Thymus (tissue), 11 donors: ENCODE measurements at regions not wholly inside any gene's neighbourhood (a gene's known extent, or its start where the extent isn't known, plus 50 kb on each side); places are given as distances from the start of the nearest gene placed in this dataset.
A peak's percentile ranks its signal among the peaks of the same experiment; 100 is the strongest.

Experiments used
- DNase-seq, 9 donors: peaks; one replicate each; pipeline ENCODE4 v3.0.0-alpha.2; 2013; ENCODE audit warnings: low spot score in 9 of 9, low read depth in 6 of 9, missing footprints in 1 of 9
- H3K27ac ChIP-seq, 2 donors: one replicate each; pipeline ENCODE4 v1.5.1; 2013; ENCODE audit warnings: control low read depth in 1 of 2, low read depth in 1 of 2, low read length in 1 of 2, mild to moderate bottlenecking in 1 of 2, moderate library complexity in 1 of 2
- H3K27me3 ChIP-seq, 2 donors: one replicate each; pipeline ENCODE4 v1.5.1; 2013; ENCODE audit warnings: low read length in 1 of 2; ENCODE audit not compliant: control insufficient read depth in 2 of 2, insufficient read depth in 1 of 2
- H3K36me3 ChIP-seq, 2 donors: one replicate each; pipeline ENCODE4 v1.5.1; 2013; ENCODE audit warnings: low read length in 1 of 2, mild to moderate bottlenecking in 1 of 2, moderate library complexity in 1 of 2; ENCODE audit not compliant: control insufficient read depth in 2 of 2, insufficient read depth in 2 of 2
- H3K4me1 ChIP-seq, 2 donors: one replicate each; pipeline ENCODE4 v1.5.1; 2013; ENCODE audit warnings: low read length in 2 of 2; ENCODE audit not compliant: control insufficient read depth in 2 of 2, insufficient read depth in 2 of 2
- H3K4me3 ChIP-seq, 2 donors: one replicate each; pipeline ENCODE4 v1.5.1; 2013; ENCODE audit warnings: low read length in 2 of 2, control low read depth in 1 of 2, mild to moderate bottlenecking in 1 of 2
- H3K9me3 ChIP-seq, 2 donors: one replicate each; pipeline ENCODE4 v1.5.1; 2013; ENCODE audit warnings: low read length in 1 of 2, mild to moderate bottlenecking in 1 of 2; ENCODE audit not compliant: control insufficient read depth in 2 of 2, insufficient read depth in 1 of 2
- WGBS: extraction: QIAGEN DNeasy Blood & Tissue Kit; methylation state at CpG from one replicate; pipeline ENCODE4 v1.1.7; 2013; 5-methylcytosine and 5-hydroxymethylcytosine counted together
- donor health status: healthy.

GRCh38 chr6:48584846-48585245 is 473.8 kb upstream of the PTCHD4 start:
- Histone ChIP-seq H3K4me1 (no peaks in the 10 kb centered on the region), H3K36me3 (no peaks in the 10 kb centered on the region), H3K27me3 (no peaks in the 10 kb centered on the region), H3K4me3 (no peak overlapping the region), H3K9me3 (no peaks in the 10 kb centered on the region), H3K27ac (no peak overlapping the region)
- DNase-seq: no peak
- WGBS: 79% methylated on average over 1 of the region's 1 CpG

- 95% methylated on average over 3 of the region's 3 CpGs for WGBS
- no peaks in the 10 kb centered on the region for H3K9me3 ChIP-seq
- no peak overlapping the region for H3K4me3 ChIP-seq
These were observed 459.7 kb upstream of the PTCHD4 start for GRCh38 chr6:48570656-48571055.

DNA sequence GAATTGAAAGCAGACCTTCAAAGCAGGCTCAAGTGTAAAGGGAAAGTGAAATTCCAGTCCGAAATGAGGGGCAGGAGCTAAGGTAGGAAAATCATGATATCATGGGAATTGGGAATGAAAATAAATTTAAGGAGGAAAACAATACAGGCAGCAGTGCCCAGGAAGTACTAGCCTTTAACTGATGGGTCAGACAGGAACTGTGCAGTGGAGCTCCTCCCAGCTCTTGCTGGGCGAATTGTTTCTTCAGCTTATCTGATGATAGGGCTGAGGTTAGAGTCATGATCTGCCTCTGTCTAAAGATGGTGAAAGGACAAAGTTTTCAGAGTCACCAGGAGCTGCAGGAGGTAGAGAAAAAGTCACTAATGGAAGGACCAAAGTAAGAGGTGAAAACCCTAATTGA is 457.9 kb upstream of the PTCHD4 start:
- no peak for DNase-seq
- no peaks in the 10 kb centered on the region for H3K27me3 ChIP-seq
- H3K4me3 ChIP-seq: no peak overlapping the region
- no peaks in the 10 kb centered on the region for H3K4me1 ChIP-seq
- H3K9me3 ChIP-seq: no peaks in the 10 kb centered on the region
- WGBS: 89% methylated on average over 2 of the region's 2 CpGs
- no peaks in the 10 kb centered on the region for H3K36me3 ChIP-seq
- no peak overlapping the region for H3K27ac ChIP-seq

More at GRCh38 chr6:48570656-48571055, 459.7 kb upstream of the PTCHD4 start:
- peak in 1 of 9 donors; percentile 2 for DNase-seq
- H3K36me3 ChIP-seq: no peaks in the 10 kb centered on the region
- no peaks in the 10 kb centered on the region for H3K27me3 ChIP-seq
- H3K4me1 ChIP-seq: no peaks in the 10 kb centered on the region
- H3K27ac ChIP-seq: no peak overlapping the region

DNA sequence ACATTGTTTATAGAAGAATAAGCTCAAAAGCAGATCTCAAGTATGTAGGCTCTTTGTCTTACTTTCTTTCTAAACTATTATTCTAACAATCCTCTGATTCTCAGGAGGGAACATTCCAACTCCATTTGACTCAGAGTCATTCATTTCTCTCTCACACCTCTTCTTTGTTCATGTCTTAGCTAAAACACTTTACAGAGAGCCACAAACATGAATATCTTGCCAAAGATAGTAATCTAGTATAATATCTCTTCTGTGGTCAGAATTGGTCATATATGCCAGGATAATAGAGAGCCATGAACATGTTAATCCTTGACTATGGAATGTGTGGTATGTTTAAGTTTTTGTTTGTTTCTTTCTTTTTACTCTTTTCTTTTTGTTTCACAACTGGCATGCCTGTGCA is 456.0 kb upstream of the PTCHD4 start:
- H3K4me3 ChIP-seq: no peak overlapping the region
- no peaks in the 10 kb centered on the region for H3K27me3 ChIP-seq
- no peaks in the 10 kb centered on the region for H3K4me1 ChIP-seq
- no peaks in the 10 kb centered on the region for H3K36me3 ChIP-seq
- H3K9me3 ChIP-seq: no peaks in the 10 kb centered on the region
- DNase-seq: no peak
- H3K27ac ChIP-seq: no peak overlapping the region

DNA sequence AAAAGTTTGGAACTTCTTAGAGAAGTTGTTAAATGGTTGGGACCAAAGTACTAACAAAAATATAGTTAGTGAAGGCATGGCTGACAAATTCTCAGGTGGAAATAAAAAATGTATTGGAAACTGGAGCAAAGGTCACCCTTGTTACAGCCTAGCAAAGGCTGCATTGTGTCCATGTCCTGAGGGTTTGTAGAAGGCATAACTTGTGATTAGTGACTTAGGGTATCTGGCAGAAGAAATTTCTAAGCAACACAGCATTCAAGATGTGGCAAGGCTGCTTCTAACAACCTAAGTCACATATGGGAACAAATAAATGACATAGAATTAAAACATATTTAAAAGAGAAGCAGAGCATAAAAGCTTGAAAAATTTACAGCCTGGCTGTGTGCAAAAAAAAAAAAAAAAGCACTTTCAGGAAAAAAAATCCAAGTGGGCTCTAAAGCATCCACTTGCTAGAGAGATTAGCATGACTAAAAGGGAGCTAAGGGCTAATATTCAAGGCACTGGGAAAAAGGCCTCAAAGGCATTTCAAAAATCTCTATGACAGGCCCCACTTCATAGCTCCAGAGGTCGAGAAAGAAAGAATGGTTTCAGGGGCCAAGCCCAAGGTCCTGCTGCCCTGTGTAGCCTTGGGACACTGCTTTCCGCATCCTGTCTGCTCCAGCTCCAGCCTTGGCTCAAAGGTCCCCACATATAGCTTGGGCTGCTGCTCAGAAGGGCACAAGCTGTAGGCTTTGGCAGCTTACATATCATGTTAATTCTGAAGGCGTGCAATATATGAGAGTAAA is 453.2 kb upstream of the PTCHD4 start:
- no peaks in the 10 kb centered on the region for H3K9me3 ChIP-seq
- H3K4me3 ChIP-seq: no peak overlapping the region
- no peak for DNase-seq
- WGBS: 90% methylated on average over 3 of the region's 3 CpGs
- H3K27me3 ChIP-seq: no peaks in the 10 kb centered on the region
- no peak overlapping the region for H3K27ac ChIP-seq
- no peaks in the 10 kb centered on the region for H3K4me1 ChIP-seq
- no peaks in the 10 kb centered on the region for H3K36me3 ChIP-seq

DNA sequence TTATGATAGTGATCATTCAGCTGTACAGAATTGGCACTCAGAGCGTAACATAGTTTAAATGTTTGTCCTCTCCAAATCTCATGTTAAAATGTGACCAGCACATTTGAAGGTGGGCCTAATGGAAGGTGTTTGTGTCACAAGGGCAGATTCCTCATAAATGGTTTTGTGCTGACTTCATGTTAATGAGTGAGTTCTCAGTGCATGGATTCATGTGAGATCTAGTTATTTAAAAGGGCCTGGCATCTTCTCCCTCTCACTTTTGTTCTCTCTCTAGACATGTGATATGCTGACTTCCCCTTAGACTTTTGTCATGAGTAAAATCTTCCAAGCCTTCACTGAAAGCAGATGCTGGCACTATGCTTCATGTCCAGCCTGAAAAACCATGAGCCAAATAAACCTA is 452.4 kb upstream of the PTCHD4 start:
- H3K27ac ChIP-seq: no peak overlapping the region

DNA sequence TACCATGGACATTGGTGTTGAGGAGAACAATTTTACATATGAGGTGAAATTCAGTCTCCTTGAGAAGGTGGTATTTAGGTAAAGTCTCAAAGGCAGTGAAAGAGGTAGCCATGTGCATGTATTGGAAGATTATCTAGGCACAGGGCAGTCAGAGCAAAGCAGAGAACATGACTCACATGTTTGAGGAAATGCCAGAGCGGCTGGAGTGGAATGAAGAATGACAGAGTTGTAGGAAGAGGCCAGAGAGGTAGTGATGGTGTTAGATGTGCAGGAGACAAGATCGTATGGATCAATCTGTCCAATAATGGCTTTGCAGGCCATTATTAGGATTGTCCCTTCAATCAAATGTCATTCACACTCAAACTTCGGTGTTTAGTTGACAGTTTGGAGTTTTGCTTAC is 449.4 kb upstream of the PTCHD4 start:
- Histone ChIP-seq H3K27me3 (no peaks in the 10 kb centered on the region), H3K27ac (no peak overlapping the region), H3K4me1 (no peaks in the 10 kb centered on the region), H3K9me3 (no peaks in the 10 kb centered on the region), H3K4me3 (no peak overlapping the region), H3K36me3 (no peaks in the 10 kb centered on the region)
- WGBS: 90% methylated on average over 3 of the region's 3 CpGs
- DNase-seq: no peak

More for the DNA sequence above, 452.4 kb upstream of the PTCHD4 start:
- DNase-seq: no peak
- H3K36me3 ChIP-seq: no peaks in the 10 kb centered on the region
- no peaks in the 10 kb centered on the region for H3K27me3 ChIP-seq
- 99% methylated on average over 1 of the region's 1 CpG for WGBS
- H3K4me1 ChIP-seq: no peaks in the 10 kb centered on the region
- H3K9me3 ChIP-seq: no peaks in the 10 kb centered on the region
- H3K4me3 ChIP-seq: no peak overlapping the region

GRCh38 chr6:48553467-48554189 is 442.6 kb upstream of the PTCHD4 start:
- no peaks in the 10 kb centered on the region for H3K36me3 ChIP-seq
- H3K27me3 ChIP-seq: no peaks in the 10 kb centered on the region
- H3K9me3 ChIP-seq: no peaks in the 10 kb centered on the region
- H3K4me1 ChIP-seq: no peaks in the 10 kb centered on the region
- no peak overlapping the region for H3K4me3 ChIP-seq
- no peak overlapping the region for H3K27ac ChIP-seq
- WGBS: 92% methylated on average over 1 of the region's 1 CpG
- DNase-seq: no peak

DNA sequence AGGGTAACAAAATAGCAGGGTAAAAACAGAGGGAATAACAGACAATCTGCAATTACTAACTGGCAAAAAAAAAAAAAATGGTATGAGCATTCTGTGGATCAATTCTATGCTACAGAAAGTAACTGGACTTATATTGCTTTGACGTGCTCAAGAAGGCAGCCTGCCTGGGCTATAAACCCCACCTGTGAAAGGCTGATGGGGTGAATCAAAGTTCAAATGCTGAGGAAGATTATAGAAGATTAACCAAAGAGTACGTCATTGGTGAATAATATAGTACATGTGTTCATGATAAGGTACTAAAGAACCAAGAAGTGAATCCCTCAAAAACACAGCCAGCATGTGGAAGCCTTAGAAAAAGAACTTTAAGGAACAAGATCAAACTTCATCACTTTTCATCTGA is 441.9 kb upstream of the PTCHD4 start:
- Histone ChIP-seq H3K27ac (no peak overlapping the region), H3K9me3 (no peaks in the 10 kb centered on the region), H3K4me1 (no peaks in the 10 kb centered on the region), H3K27me3 (no peaks in the 10 kb centered on the region), H3K36me3 (no peaks in the 10 kb centered on the region), H3K4me3 (no peak overlapping the region)
- WGBS: 98% methylated on average over 2 of the region's 2 CpGs
- no peak for DNase-seq
